HFF-Myc (cell line): ENCODE measurements at regions not wholly inside any gene's neighbourhood (a gene's known extent, or its start where the extent isn't known, plus 50 kb on each side); places are given as distances from the start of the nearest gene placed in this dataset.

Experiments used
- DNase-seq: peaks from one replicate; pipeline ENCODE4 v3.0.0-alpha.2; 2011; ENCODE audit warnings: low read depth; ENCODE audit errors: extremely low read depth
- H3K4me3 ChIP-seq: replicated peaks from 2 replicates; pipeline ENCODE4 v1.5.1; 2011; ENCODE audit warnings: low read depth, mild to moderate bottlenecking, control low read depth, low read length
- CTCF ChIP-seq: IDR thresholded peaks from 2 replicates; pipeline ENCODE4 v1.5.1; 2012; ENCODE audit warnings: mild to moderate bottlenecking, low read depth, low read length, control low read depth; ENCODE audit errors: missing control alignments

GRCh38 chr21:22200378-22201092 lies 1202.3 kb downstream of the NCAM2 start:
- H3K4me3 ChIP-seq, result no peak overlapping the region
- no peak for DNase-seq
- TF ChIP-seq CTCF, result no peak

- no peak for DNase-seq
- no peak for TF ChIP-seq CTCF
- H3K4me3 ChIP-seq, result no peak overlapping the region
Measured at GRCh38 chr21:22201126-22201525, 1202.9 kb downstream of the NCAM2 start.

- H3K4me3 ChIP-seq, result no peak overlapping the region
- no peak for DNase-seq
- no peak for TF ChIP-seq CTCF
Measured at GRCh38 chr21:22201669-22202068, 1203.5 kb downstream of the NCAM2 start.

- no peak for TF ChIP-seq CTCF
- no peak overlapping the region for H3K4me3 ChIP-seq
- no peak for DNase-seq
Measured at GRCh38 chr21:22209304-22209700, 1211.1 kb downstream of the NCAM2 start.

GRCh38 chr21:22211943-22212342 lies 1213.7 kb downstream of the NCAM2 start:
- H3K4me3 ChIP-seq, result no peak overlapping the region
- no peak for TF ChIP-seq CTCF
- no peak for DNase-seq

- no peak overlapping the region for H3K4me3 ChIP-seq
- DNase-seq, result no peak
- TF ChIP-seq CTCF, result no peak
Measured at GRCh38 chr21:22223385-22223784, 1225.2 kb downstream of the NCAM2 start.

GRCh38 chr21:22224261-22224660 lies 1226.1 kb downstream of the NCAM2 start:
- TF ChIP-seq CTCF, result no peak
- no peak overlapping the region for H3K4me3 ChIP-seq
- DNase-seq, result no peak
